H1 (cell line): ENCODE measurements at regions not wholly inside any gene's neighbourhood (a gene's known extent, or its start where the extent isn't known, plus 50 kb on each side); places are given as distances from the start of the nearest gene placed in this dataset.

Experiments
- CTCF ChIA-PET: fragments of 300-600 bp; sonication (Branson Sonifier 250); formaldehyde crosslinking; loops from one replicate; lab custom pipeline; 2021; ENCODE audit not compliant: partially characterized antibody; lab: Charles Lee
- POLR2A ChIA-PET: fragments of 300-600 bp; sonication (Branson Sonifier 250); formaldehyde crosslinking; loops from one replicate; lab custom pipeline; 2021; ENCODE audit warnings: inconsistent platforms; ENCODE audit not compliant: partially characterized antibody; lab: Charles Lee
- DNase-seq, 2 experiments: peaks; one replicate each; pipeline versions ENCODE4 v3.0.0 to v3.0.0-alpha.2; 2010 to 2022; ENCODE audit warnings: low spot score in 2 of 2, low read depth in 1 of 2, mixed read lengths in 1 of 2
- FAIRE-seq: peaks from 2 replicates; lab custom pipeline; 2011; peaks lifted over from hg19 to GRCh38; lab: Jason Lieb, UNC
- H2AFZ ChIP-seq: 2 replicates; pipeline ENCODE4 v1.8.1; 2012; ENCODE audit warnings: low read length, inconsistent platforms
- H2AK5ac ChIP-seq: 2 replicates; pipeline ENCODE4 v1.6.1; 2013; ENCODE audit warnings: low read depth, low read length
- H2BK120ac ChIP-seq: replicated peaks from 2 replicates; pipeline ENCODE3; 2013; ENCODE audit warnings: low read depth, low read length, inconsistent platforms
- H2BK12ac ChIP-seq: 2 replicates; pipeline ENCODE4 v1.6.1; 2013; ENCODE audit warnings: low read depth, low read length
- H2BK15ac ChIP-seq: 2 replicates; pipeline ENCODE4 v1.6.1; 2013; ENCODE audit warnings: low read length
- H2BK20ac ChIP-seq: 2 replicates; pipeline ENCODE4 v1.6.1; 2013; ENCODE audit warnings: low read length
- H2BK5ac ChIP-seq: 2 replicates; pipeline ENCODE4 v1.6.1; 2013; ENCODE audit warnings: low read depth, low read length
- H3K14ac ChIP-seq: 2 replicates; pipeline ENCODE4 v1.6.1; 2013; ENCODE audit warnings: inconsistent platforms; ENCODE audit not compliant: insufficient read length
- H3K18ac ChIP-seq: 2 replicates; pipeline ENCODE4 v1.6.1; 2013; ENCODE audit warnings: low read length; ENCODE audit errors: extremely low read depth
- H3K23ac ChIP-seq: 2 replicates; pipeline ENCODE4 v1.6.1; 2013; ENCODE audit warnings: inconsistent platforms; ENCODE audit not compliant: insufficient read length
- H3K23me2 ChIP-seq: 2 replicates; pipeline ENCODE4 v1.6.1; 2013; ENCODE audit warnings: low read depth, low read length
- H3K27ac ChIP-seq: 2 replicates; pipeline ENCODE4 v1.6.1; 2011; ENCODE audit warnings: low read depth, low read length, inconsistent platforms
- H3K27me3 ChIP-seq, 4 experiments: replicated peaks in 1 of 4; 1 replicate in 1 of 4; 2 replicates in 3 of 4; pipeline versions ENCODE4 v1.6.1 to v1.8.1; 2011 to 2013; ENCODE audit warnings: low read length in 3 of 4, mild to moderate bottlenecking in 3 of 4, inconsistent platforms in 2 of 4, mixed read lengths in 2 of 4, moderate library complexity in 1 of 4; ENCODE audit not compliant: control insufficient read depth in 3 of 4, insufficient read depth in 3 of 4; ENCODE audit errors: extremely low read depth in 1 of 4
- H3K36me3 ChIP-seq, 4 experiments: 2 replicates each; pipeline versions ENCODE4 v1.6.1 to v1.8.1; 2011 to 2013; ENCODE audit warnings: mild to moderate bottlenecking in 4 of 4, low read length in 3 of 4, moderate library complexity in 2 of 4, control low read depth in 1 of 4, inconsistent platforms in 1 of 4; ENCODE audit not compliant: insufficient read depth in 4 of 4, control insufficient read depth in 2 of 4
- H3K4ac ChIP-seq: replicated peaks from 2 replicates; pipeline ENCODE3; 2013; ENCODE audit warnings: low read length, low read depth, mixed read lengths, inconsistent platforms; ENCODE audit not compliant: insufficient read length
- H3K4me1 ChIP-seq, 4 experiments: replicated peaks in 1 of 4; 1 replicate in 1 of 4; 2 replicates in 3 of 4; pipeline versions ENCODE4 v1.6.1 to v1.8.1; 2011 to 2013; ENCODE audit warnings: low read length in 3 of 4, inconsistent platforms in 2 of 4, mixed read lengths in 1 of 4; ENCODE audit not compliant: insufficient read depth in 4 of 4, control insufficient read depth in 3 of 4
- H3K4me2 ChIP-seq, 2 experiments: 2 replicates each; pipeline versions ENCODE4 v1.6.1 to v1.8.1; 2011 to 2013; ENCODE audit warnings: low read depth in 2 of 2, low read length in 2 of 2, control low read depth in 1 of 2, inconsistent platforms in 1 of 2, mild to moderate bottlenecking in 1 of 2; ENCODE audit not compliant: insufficient read depth in 1 of 2
- H3K4me3 ChIP-seq, 4 experiments: fragments of 200-600, 300-600 bp in 1 of 4; sonication (generic), shearing (Covaris generic), sonication (Bioruptor Twin) in 1 of 4; 2 replicates each; pipeline versions ENCODE4 v1.5.1 to v1.8.1; 2011 to 2016; ENCODE audit warnings: low read length in 4 of 4, low read depth in 3 of 4, control low read depth in 2 of 4, inconsistent platforms in 2 of 4, mild to moderate bottlenecking in 2 of 4, mixed read lengths in 1 of 4, moderate library complexity in 1 of 4; ENCODE audit not compliant: insufficient read depth in 2 of 4; ENCODE audit errors: extremely low read depth in 1 of 4
- H3K56ac ChIP-seq: replicated peaks from 2 replicates; pipeline ENCODE3; 2013; ENCODE audit warnings: low read depth, mild to moderate bottlenecking, mixed read lengths, low read length, inconsistent platforms; ENCODE audit not compliant: insufficient read length
- H3K79me1 ChIP-seq: 2 replicates; pipeline ENCODE4 v1.6.1; 2013; ENCODE audit warnings: low read depth, low read length, control low read depth
- H3K79me2 ChIP-seq, 2 experiments: 2 replicates each; pipeline versions ENCODE4 v1.6.1 to v1.8.1; 2012 to 2013; ENCODE audit warnings: low read length in 2 of 2, mild to moderate bottlenecking in 2 of 2, inconsistent platforms in 1 of 2; ENCODE audit not compliant: insufficient read depth in 2 of 2, control insufficient read depth in 1 of 2
- H3K9ac ChIP-seq, 4 experiments: replicated peaks in 1 of 4; 1 replicate in 1 of 4; 2 replicates in 3 of 4; pipeline versions ENCODE4 v1.6.1 to v1.8.1; 2011 to 2013; ENCODE audit warnings: low read depth in 3 of 4, low read length in 3 of 4, control low read depth in 2 of 4, mild to moderate bottlenecking in 2 of 4, moderate library complexity in 2 of 4, inconsistent platforms in 1 of 4; ENCODE audit errors: extremely low read depth in 1 of 4
- H3K9me3 ChIP-seq, 2 experiments: 2 replicates each; pipeline versions ENCODE4 v1.6.1 to v1.8.1; 2012 to 2013; ENCODE audit warnings: mild to moderate bottlenecking in 2 of 2, moderate library complexity in 2 of 2, control low read depth in 1 of 2, inconsistent platforms in 1 of 2, low read depth in 1 of 2, low read length in 1 of 2, mixed read lengths in 1 of 2; ENCODE audit not compliant: insufficient read depth in 2 of 2
- H4K20me1 ChIP-seq, 2 experiments: replicated peaks in 1 of 2; 2 replicates each; pipeline versions ENCODE3 to v1.8.1; 2011 to 2013; ENCODE audit warnings: inconsistent platforms in 2 of 2, low read length in 2 of 2, mild to moderate bottlenecking in 1 of 2; ENCODE audit not compliant: insufficient read depth in 2 of 2, control insufficient read depth in 1 of 2
- H4K5ac ChIP-seq: 2 replicates; pipeline ENCODE4 v1.6.1; 2013; ENCODE audit warnings: low read length, low read depth, mixed read lengths, inconsistent platforms; ENCODE audit not compliant: insufficient read length
- H4K8ac ChIP-seq: 2 replicates; pipeline ENCODE4 v1.8.0; 2013; ENCODE audit warnings: mild to moderate bottlenecking, moderate library complexity, low read length, inconsistent platforms; ENCODE audit not compliant: insufficient read depth; ENCODE audit errors: extremely low read depth
- H4K91ac ChIP-seq: replicated peaks from 2 replicates; pipeline ENCODE3; 2013; ENCODE audit warnings: low read length, mixed read lengths, inconsistent platforms; ENCODE audit not compliant: insufficient read length
- CBX5 ChIP-seq: fragments of 300-800, 300-1000 bp; sonication (generic); IDR thresholded peaks from 2 replicates; pipeline ENCODE4 v1.7.1; 2016; ENCODE audit warnings: antibody characterized with exemption, low read length, low read depth
- CBX8 ChIP-seq: fragments of 300-800, 300-1000 bp; sonication (generic); IDR thresholded peaks from 2 replicates; pipeline ENCODE4 v1.7.1; 2016; ENCODE audit warnings: low read depth, low read length, borderline replicate concordance
- E2F6 ChIP-seq: IDR thresholded peaks from 2 replicates; pipeline ENCODE4 v1.6.1; 2012; ENCODE audit warnings: inconsistent platforms
- HDAC2 ChIP-seq, 2 experiments: fragments of 300-600 bp in 1 of 2; sonication (generic) in 1 of 2; IDR thresholded peaks; 2 replicates each; pipeline ENCODE4 v1.6.1; 2011 to 2012; ENCODE audit warnings: low read depth in 2 of 2, low read length in 2 of 2, mild to moderate bottlenecking in 2 of 2, moderate library complexity in 2 of 2, borderline replicate concordance in 1 of 2, inconsistent platforms in 1 of 2
- KDM5A ChIP-seq: fragments of 200-600 bp; IDR thresholded peaks from 2 replicates; pipeline ENCODE4 v1.7.1; 2012; ENCODE audit warnings: mild to moderate bottlenecking, low read length, inconsistent platforms, mixed read lengths
- RNF2 ChIP-seq: fragments of 200-900, 300-1000 bp; sonication (generic); IDR thresholded peaks from 2 replicates; pipeline ENCODE4 v1.7.1; 2016; ENCODE audit warnings: borderline replicate concordance, low read depth, mild to moderate bottlenecking, antibody characterized with exemption, low read length; ENCODE audit not compliant: poor library complexity, severe bottlenecking; ENCODE audit errors: missing control alignments
- SP4 ChIP-seq: IDR thresholded peaks from 2 replicates; pipeline ENCODE4 v1.6.1; 2012; ENCODE audit warnings: low read length, inconsistent platforms
- YY1 ChIP-seq: IDR thresholded peaks from 2 replicates; pipeline ENCODE4 v1.6.1; 2011; ENCODE audit warnings: low read depth, mild to moderate bottlenecking, low read length
- ZNF274 ChIP-seq: IDR thresholded peaks from 2 replicates; pipeline ENCODE4 v1.7.0; 2012; ENCODE audit warnings: low read length, borderline replicate concordance; ENCODE audit errors: extremely low read depth
- WGBS, 2 experiments: shearing (Covaris generic) in 1 of 2; methylation state at CpG; one replicate each; pipeline versions ENCODE4 v1.1.6 to v1.1.7; 2013 to 2015; ENCODE audit warnings: low lambda C conversion rate in 2 of 2, mixed read lengths in 2 of 2, inconsistent platforms in 1 of 2, low coverage in 1 of 2, missing lambda C conversion rate in 1 of 2; ENCODE audit not compliant: insufficient replicate concordance in 2 of 2, insufficient coverage in 1 of 2, insufficient read length in 1 of 2; ENCODE audit errors: extremely low coverage in 1 of 2, missing lambda C conversion rate in 1 of 2; 5-methylcytosine and 5-hydroxymethylcytosine counted together
- TF ChIP-seq, protein P1 (sequence below): IDR thresholded peaks from 2 replicates; pipeline ENCODE4 v1.6.1; 2012; ENCODE audit warnings: inconsistent platforms

DNA sequence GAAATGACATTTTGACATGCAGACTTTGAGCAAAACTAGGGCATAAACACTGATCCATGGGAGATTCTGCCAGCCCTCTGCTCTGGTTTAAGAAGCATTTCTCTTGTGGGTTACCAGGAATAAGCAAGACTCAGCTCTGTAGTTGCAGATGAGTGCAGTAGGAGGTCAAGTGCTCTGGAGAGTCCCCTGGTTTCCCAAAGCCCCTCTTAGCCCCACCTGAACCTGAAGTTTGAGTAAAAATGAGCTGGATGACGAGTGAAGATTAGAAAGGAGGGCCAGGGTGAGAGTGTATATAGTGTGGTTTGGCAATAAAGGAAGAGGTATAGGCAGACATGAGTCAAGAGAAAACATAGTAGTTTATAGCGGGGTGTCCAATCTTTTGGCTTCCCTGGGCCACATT is 220.3 kb downstream of the ARL4A start:
- H2BK15ac ChIP-seq: no peak overlapping the region

More for the DNA sequence above, 220.3 kb downstream of the ARL4A start:
- Histone ChIP-seq H3K4me1 (no peaks in the 10 kb centered on the region), H3K4me2 (no peak overlapping the region), H3K36me3 (no peaks in the 10 kb centered on the region), H2AK5ac (no peak overlapping the region), H2BK20ac (0 out of 2 replicates have a peak overlapping the region, but pooled peaks have one; percentile 21), H3K18ac (no peak overlapping the region), H2BK12ac (no peak overlapping the region), H4K5ac (no peak overlapping the region), H3K79me1 (no peaks in the 10 kb centered on the region), H3K56ac (no peak overlapping the region), H3K4ac (no peak overlapping the region), H4K8ac (no peak overlapping the region), H3K14ac (no peak overlapping the region), H2BK5ac (no peak overlapping the region), H3K23me2 (no peaks in the 10 kb centered on the region), H4K91ac (no peak overlapping the region), H3K23ac (no peak overlapping the region), H3K9ac (no peak overlapping the region), H2BK120ac (no peak overlapping the region), H3K27me3 (no peaks in the 10 kb centered on the region), H3K9me3 (no peaks in the 10 kb centered on the region), H3K4me3 (no peak overlapping the region), H3K79me2 (no peaks in the 10 kb centered on the region), H4K20me1 (no peaks in the 10 kb centered on the region), H3K27ac (no peak overlapping the region), H2AFZ (no peak overlapping the region)
- FAIRE-seq (no peak), DNase-seq (no peak)
- TF ChIP-seq, protein P1, sequence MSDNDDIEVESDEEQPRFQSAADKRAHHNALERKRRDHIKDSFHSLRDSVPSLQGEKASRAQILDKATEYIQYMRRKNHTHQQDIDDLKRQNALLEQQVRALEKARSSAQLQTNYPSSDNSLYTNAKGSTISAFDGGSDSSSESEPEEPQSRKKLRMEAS: no peak
- TF ChIP-seq SP4: no peak
- no peak for TF ChIP-seq RNF2
- TF ChIP-seq CBX5: no peak
- no peak for TF ChIP-seq HDAC2 (IDR thresholded peaks at IDR 0.05; ENCODE audit: borderline replicate concordance in 1 of 2, low read depth in 2 of 2, low read length in 2 of 2)
- TF ChIP-seq E2F6: no peak
- no peak for TF ChIP-seq CBX8
- no peak for TF ChIP-seq YY1
- no peak for TF ChIP-seq KDM5A
- no peak for TF ChIP-seq ZNF274
- CTCF ChIA-PET: interaction anchor here (0.8 to 1.1 kb wide), 2 partner anchors 8 to 13 kb away, joined by 3 read pairs; no protein-coding TSS in a partner anchor
- 81 to 100% methylated on average over 1 to 2 of the region's 2 CpGs for WGBS, 2 experiments
- POLR2A ChIA-PET: no interaction called here
